IMR-90 (cell line): ENCODE measurements at regions not wholly inside any gene's neighbourhood (a gene's known extent, or its start where the extent isn't known, plus 50 kb on each side); places are given as distances from the start of the nearest gene placed in this dataset.

Experiments used
- BHLHE40 ChIP-seq: fragments of 150-350 bp; IDR thresholded peaks from 2 replicates; pipeline ENCODE4 v1.6.1; 2016; ENCODE audit warnings: mild to moderate bottlenecking, low read depth, low read length
- CEBPB ChIP-seq: IDR thresholded peaks from 2 replicates; pipeline ENCODE4 v1.6.1; 2012; ENCODE audit warnings: low read depth, low read length, improper control_type of control experiment
- CHD1 ChIP-seq: IDR thresholded peaks from 2 replicates; pipeline ENCODE4 v1.6.1; 2012; ENCODE audit warnings: low read depth, low read length, improper control_type of control experiment
- CTCF ChIP-seq: conservative IDR thresholded peaks from 2 replicates; pipeline ENCODE4 v1.5.1; 2012; ENCODE audit warnings: mild to moderate bottlenecking, low read depth, low read length, improper control_type of control experiment
- FOS ChIP-seq: fragments of 150-350 bp; IDR thresholded peaks from 2 replicates; pipeline ENCODE4 v1.6.1; 2016; ENCODE audit warnings: low read depth, low read length
- MAFK ChIP-seq: IDR thresholded peaks from 2 replicates; pipeline ENCODE4 v1.6.1; 2012; ENCODE audit warnings: low read depth, low read length, improper control_type of control experiment
- MXI1 ChIP-seq: IDR thresholded peaks from 2 replicates; pipeline ENCODE4 v1.6.1; 2012; ENCODE audit warnings: low read depth, mild to moderate bottlenecking, low read length, moderate library complexity, borderline replicate concordance
- POLR2A ChIP-seq: IDR thresholded peaks from 2 replicates; pipeline ENCODE4 v1.6.1; 2012; ENCODE audit warnings: mild to moderate bottlenecking, low read depth, low read length
- RAD21 ChIP-seq: IDR thresholded peaks from 2 replicates; pipeline ENCODE4 v1.6.1; 2012; ENCODE audit warnings: low read length, improper control_type of control experiment
- RCOR1 ChIP-seq: IDR thresholded peaks from 2 replicates; pipeline ENCODE4 v1.6.1; 2012; ENCODE audit warnings: mild to moderate bottlenecking, low read length, improper control_type of control experiment; ENCODE audit not compliant: insufficient replicate concordance
- RFX5 ChIP-seq: IDR thresholded peaks from 2 replicates; pipeline ENCODE4 v1.8.0; 2012; ENCODE audit warnings: low read depth, mild to moderate bottlenecking, low read length, moderate library complexity
- SMC3 ChIP-seq: fragments of 150-350 bp; IDR thresholded peaks from 2 replicates; pipeline ENCODE4 v1.6.1; 2016; ENCODE audit warnings: low read depth, mild to moderate bottlenecking, antibody characterized with exemption, low read length, moderate library complexity
- TF ChIP-seq, protein P1 (sequence below): fragments of 150-350 bp; IDR thresholded peaks from 2 replicates; pipeline ENCODE4 v1.6.1; 2017; ENCODE audit warnings: mild to moderate bottlenecking, antibody characterized with exemption, low read length, low read depth

- TF ChIP-seq CTCF (no peak), POLR2A (no peak), FOS (no peak), MXI1 (no peak), BHLHE40 (no peak), RAD21 (no peak), MAFK (no peak), CHD1 (no peak), SMC3 (no peak), RCOR1 (no peak), RFX5 (no peak), CEBPB (no peak)
- TF ChIP-seq, protein P1, sequence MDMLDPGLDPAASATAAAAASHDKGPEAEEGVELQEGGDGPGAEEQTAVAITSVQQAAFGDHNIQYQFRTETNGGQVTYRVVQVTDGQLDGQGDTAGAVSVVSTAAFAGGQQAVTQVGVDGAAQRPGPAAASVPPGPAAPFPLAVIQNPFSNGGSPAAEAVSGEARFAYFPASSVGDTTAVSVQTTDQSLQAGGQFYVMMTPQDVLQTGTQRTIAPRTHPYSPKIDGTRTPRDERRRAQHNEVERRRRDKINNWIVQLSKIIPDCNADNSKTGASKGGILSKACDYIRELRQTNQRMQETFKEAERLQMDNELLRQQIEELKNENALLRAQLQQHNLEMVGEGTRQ = no peak
Measured at GRCh38 chr17:36672403-36672918, 71.1 kb downstream of the MRM1 start.
